Left renal pelvis (tissue), 4 donors: ENCODE measurements at regions not wholly inside any gene's neighbourhood (a gene's known extent, or its start where the extent isn't known, plus 50 kb on each side); places are given as distances from the start of the nearest gene placed in this dataset.

ENCODE experiments used
- DNase-seq, 4 donors: peaks; one replicate each; pipeline ENCODE4 v3.0.0-alpha.2; 2013; ENCODE audit warnings: low read depth in 4 of 4, low spot score in 3 of 4

- DNase-seq = no peak
Measured at GRCh38 chr2:119104414-119104813, 54.1 kb downstream of the C1QL2 start.

- no peak for DNase-seq
Measured at GRCh38 chr2:119102964-119103363, 55.6 kb downstream of the C1QL2 start.

- DNase-seq = no peak
Measured at GRCh38 chr2:119088416-119088815, 70.1 kb downstream of the C1QL2 start.

GRCh38 chr2:119086327-119086726 is 72.2 kb downstream of the C1QL2 start:
- no peak for DNase-seq

GRCh38 chr2:119085613-119086012 is 72.9 kb downstream of the C1QL2 start:
- DNase-seq = no peak

GRCh38 chr2:119083416-119083815 is 75.1 kb downstream of the C1QL2 start:
- no peak for DNase-seq

GRCh38 chr2:119082821-119083400 is 75.6 kb downstream of the C1QL2 start:
- no peak for DNase-seq

- DNase-seq = no peak
Measured at GRCh38 chr2:119078796-119079195, 79.8 kb downstream of the C1QL2 start.

- DNase-seq = no peak
Measured at GRCh38 chr2:119076713-119077112, 81.8 kb downstream of the C1QL2 start.

- DNase-seq = no peak
Measured at GRCh38 chr2:119073213-119073612, 85.3 kb downstream of the C1QL2 start.

GRCh38 chr2:119071476-119071875 is 87.1 kb downstream of the C1QL2 start:
- DNase-seq = no peak

GRCh38 chr2:119069781-119070180 is 88.8 kb downstream of the C1QL2 start:
- DNase-seq = no peak

GRCh38 chr2:119068154-119068725 is 90.3 kb downstream of the C1QL2 start:
- DNase-seq = no peak

GRCh38 chr2:119066272-119066804 is 92.2 kb downstream of the C1QL2 start:
- no peak for DNase-seq

- DNase-seq = no peak
Measured at GRCh38 chr2:119065146-119065545, 93.4 kb downstream of the C1QL2 start.

- no peak for DNase-seq
Measured at GRCh38 chr2:119064567-119064966, 94.0 kb downstream of the C1QL2 start.

- DNase-seq = no peak
Measured at GRCh38 chr2:119063177-119063576, 95.4 kb downstream of the C1QL2 start.

- DNase-seq = no peak
Measured at GRCh38 chr2:119062652-119063051, 95.9 kb downstream of the C1QL2 start.

- no peak for DNase-seq
Measured at GRCh38 chr2:119062179-119062578, 96.4 kb downstream of the C1QL2 start.

- no peak for DNase-seq
Measured at GRCh38 chr2:119059940-119060339, 98.6 kb downstream of the C1QL2 start.

- DNase-seq = no peak
Measured at GRCh38 chr2:119059287-119059686, 99.3 kb downstream of the C1QL2 start.

GRCh38 chr2:119053700-119054436 is 104.7 kb downstream of the C1QL2 start:
- no peak for DNase-seq
